Adrenal gland (tissue), 9 donors: ENCODE measurements at regions not wholly inside any gene's neighbourhood (a gene's known extent, or its start where the extent isn't known, plus 50 kb on each side); places are given as distances from the start of the nearest gene placed in this dataset.

Source experiments
- DNase-seq, 7 donors: peaks; one replicate each; pipeline ENCODE4 v3.0.0-alpha.2; 2019 to 2020
- H3K27ac ChIP-seq, 5 donors: fragments of 200-600 bp; sonication (generic) in 4 of 5; 1 replicate in 3 of 5; 2 replicates in 2 of 5; pipeline versions ENCODE4 v1.5.1 to v1.8.0; 2016 to 2020; ENCODE audit warnings: mild to moderate bottlenecking in 1 of 5
- H3K27me3 ChIP-seq: fragments of 200-600 bp; 2 replicates; pipeline ENCODE4 v1.8.0; 2021
- H3K36me3 ChIP-seq, 2 donors: fragments of 200-600 bp; replicated peaks in 1 of 2; 1 replicate in 1 of 2; 2 replicates in 1 of 2; pipeline versions ENCODE4 v1.5.1 to v1.8.0; 2018 to 2022
- H3K4me1 ChIP-seq, 2 donors: fragments of 200-600 bp; replicated peaks in 1 of 2; 1 replicate in 1 of 2; 2 replicates in 1 of 2; pipeline versions ENCODE4 v1.5.1 to v1.8.0; 2018 to 2021
- H3K4me3 ChIP-seq, 4 donors: fragments of 200-600 bp; sonication (generic) in 3 of 4; one replicate each; pipeline ENCODE4 v1.5.1; 2016 to 2018
- H3K9me3 ChIP-seq, 3 donors: fragments of 200-600 bp; sonication (generic) in 1 of 3; replicated peaks in 1 of 3; 1 replicate in 2 of 3; 2 replicates in 1 of 3; pipeline versions ENCODE4 v1.5.1 to v1.8.0; 2016 to 2021
- POLR2A ChIP-seq, 2 donors: fragments of 450-650 bp; IDR thresholded peaks; one replicate each; pipeline ENCODE4 v1.6.1; 2017; ENCODE audit warnings: antibody characterized with exemption in 2 of 2, mild to moderate bottlenecking in 2 of 2, moderate library complexity in 1 of 2
- WGBS, 4 donors: extraction: QIAGEN DNeasy Blood & Tissue Kit in 2 of 4; methylation state at CpG; one replicate each; pipeline versions ENCODE4 v1.1.5 to v1.1.7; 2013 to 2017; 5-methylcytosine and 5-hydroxymethylcytosine counted together
- intact Hi-C, 2 donors: fragments of 100-400 bp; cut with DNase I; formaldehyde crosslinking; loops; one replicate each; pipeline versions ENCODE4 v1.14.1 to v1.15.0; 2022 to 2023
- TF ChIP-seq, protein P1 (sequence below), 6 experiments: fragments of 450-650 bp in 4 of 6; fragments of 200-600 bp in 2 of 6; sonication (generic) in 1 of 6; IDR thresholded peaks; 1 replicate in 5 of 6; 2 replicates in 1 of 6; pipeline versions ENCODE4 v1.5.1 to v1.8.0; 2016 to 2021; ENCODE audit warnings: antibody characterized with exemption in 6 of 6, mild to moderate bottlenecking in 2 of 6, moderate library complexity in 1 of 6
- donor health status: healthy with polysubstance abuse.
- donor health status: Bipolar disorder and iron deficiency.
- donor health status: DM: yes; HTN: yes; CAD: no.
- donor health status: DM: no; HTN: no; CAD: no.
- donor health status: DM: no; HTN: no; CAD: no.

DNA sequence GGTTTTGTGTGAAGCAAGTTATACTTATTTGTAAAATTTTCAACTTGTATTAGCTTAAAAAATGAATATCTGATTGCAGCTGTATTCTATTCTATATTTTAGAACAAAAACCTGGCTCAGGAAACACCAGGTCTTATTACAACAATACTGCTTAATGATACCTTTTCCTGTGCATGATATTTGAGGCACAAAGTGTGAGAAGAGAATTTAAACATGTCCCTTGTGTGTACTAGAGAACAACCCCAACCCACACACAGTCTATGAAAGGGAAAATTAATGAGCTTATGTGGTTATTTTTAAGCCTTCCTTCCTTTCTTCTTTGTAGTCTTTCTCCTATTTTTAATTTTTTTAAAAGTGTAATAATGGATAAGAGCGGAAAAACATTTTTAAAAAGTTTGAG is 122.6 kb upstream of the MON1B start:
- Histone ChIP-seq H3K36me3 (no peaks in the 10 kb centered on the region), H3K9me3 (no peaks in the 10 kb centered on the region), H3K27me3 (no peaks in the 10 kb centered on the region), H3K4me3 (no peak overlapping the region), H3K27ac (no peak overlapping the region), H3K4me1 (no peaks in the 10 kb centered on the region)
- no peak for TF ChIP-seq POLR2A (IDR thresholded peaks at IDR 0.05)
- TF ChIP-seq, protein P1, sequence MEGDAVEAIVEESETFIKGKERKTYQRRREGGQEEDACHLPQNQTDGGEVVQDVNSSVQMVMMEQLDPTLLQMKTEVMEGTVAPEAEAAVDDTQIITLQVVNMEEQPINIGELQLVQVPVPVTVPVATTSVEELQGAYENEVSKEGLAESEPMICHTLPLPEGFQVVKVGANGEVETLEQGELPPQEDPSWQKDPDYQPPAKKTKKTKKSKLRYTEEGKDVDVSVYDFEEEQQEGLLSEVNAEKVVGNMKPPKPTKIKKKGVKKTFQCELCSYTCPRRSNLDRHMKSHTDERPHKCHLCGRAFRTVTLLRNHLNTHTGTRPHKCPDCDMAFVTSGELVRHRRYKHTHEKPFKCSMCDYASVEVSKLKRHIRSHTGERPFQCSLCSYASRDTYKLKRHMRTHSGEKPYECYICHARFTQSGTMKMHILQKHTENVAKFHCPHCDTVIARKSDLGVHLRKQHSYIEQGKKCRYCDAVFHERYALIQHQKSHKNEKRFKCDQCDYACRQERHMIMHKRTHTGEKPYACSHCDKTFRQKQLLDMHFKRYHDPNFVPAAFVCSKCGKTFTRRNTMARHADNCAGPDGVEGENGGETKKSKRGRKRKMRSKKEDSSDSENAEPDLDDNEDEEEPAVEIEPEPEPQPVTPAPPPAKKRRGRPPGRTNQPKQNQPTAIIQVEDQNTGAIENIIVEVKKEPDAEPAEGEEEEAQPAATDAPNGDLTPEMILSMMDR (IDR thresholded peaks at IDR 0.05) = no peak
- WGBS, 4 donors = 65 to 67% (median 66%) methylated on average over 1 of the region's 1 CpG
- intact Hi-C loops = no loop called here
- DNase-seq = no peak

DNA sequence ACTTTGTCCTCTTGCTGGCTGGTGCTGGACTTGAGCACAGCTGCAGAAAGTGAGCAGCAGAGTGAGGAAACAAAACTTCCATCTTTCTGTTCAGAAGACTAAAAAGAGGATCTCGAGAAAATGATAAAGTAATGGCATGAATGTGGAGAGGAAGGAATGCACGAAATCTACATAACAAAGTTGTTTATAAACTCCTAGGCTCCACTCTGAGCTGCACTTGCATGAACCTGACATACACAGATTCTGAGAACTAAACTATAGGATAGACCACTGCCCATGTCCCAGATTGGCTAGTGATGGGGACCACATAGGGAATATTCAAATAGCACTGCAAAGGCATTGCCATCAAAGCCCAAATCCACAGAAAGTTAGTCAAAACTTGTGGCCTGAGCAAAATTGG is 121.1 kb upstream of the MON1B start:
- intact Hi-C loops = no loop called here
- Histone ChIP-seq H3K9me3 (no peaks in the 10 kb centered on the region), H3K27me3 (no peaks in the 10 kb centered on the region), H3K36me3 (no peaks in the 10 kb centered on the region), H3K27ac (no peak overlapping the region), H3K4me3 (no peak overlapping the region), H3K4me1 (no peaks in the 10 kb centered on the region)
- no peak for DNase-seq
- WGBS, 4 donors = 68 to 80% (median 73%) methylated on average over 2 of the region's 2 CpGs
- no peak for TF ChIP-seq POLR2A (IDR thresholded peaks at IDR 0.05)
- TF ChIP-seq, protein P1 (IDR thresholded peaks at IDR 0.05) = no peak

GRCh38 chr16:77070683-77071082 is 120.3 kb upstream of the MON1B start:
- Histone ChIP-seq H3K9me3 (no peaks in the 10 kb centered on the region), H3K4me1 (no peaks in the 10 kb centered on the region), H3K36me3 (no peaks in the 10 kb centered on the region), H3K27ac (no peak overlapping the region), H3K4me3 (no peak overlapping the region), H3K27me3 (no peaks in the 10 kb centered on the region)
- intact Hi-C loops = no loop called here
- 91 to 95% (median 94%) methylated on average over 6 of the region's 6 CpGs for WGBS, 4 donors
- DNase-seq = no peak
- TF ChIP-seq, protein P1 (IDR thresholded peaks at IDR 0.05) = no peak
- no peak for TF ChIP-seq POLR2A (IDR thresholded peaks at IDR 0.05)

GRCh38 chr16:77076839-77077238 is 114.2 kb upstream of the MON1B start:
- Histone ChIP-seq H3K27ac (no peak overlapping the region), H3K36me3 (no peaks in the 10 kb centered on the region), H3K9me3 (no peaks in the 10 kb centered on the region), H3K4me3 (no peak overlapping the region), H3K27me3 (no peaks in the 10 kb centered on the region), H3K4me1 (no peaks in the 10 kb centered on the region)
- 79 to 86% (median 82%) methylated on average over 5 of the region's 5 CpGs for WGBS, 4 donors
- intact Hi-C loops = no loop called here
- TF ChIP-seq, protein P1 (IDR thresholded peaks at IDR 0.05) = no peak
- no peak for TF ChIP-seq POLR2A (IDR thresholded peaks at IDR 0.05)
- DNase-seq = no peak
